ENCODE measurements at regions not wholly inside any gene's neighbourhood (a gene's known extent, or its start where the extent isn't known, plus 50 kb on each side); places are given as distances from the start of the nearest gene placed in this dataset.

GRCh38 chr12:131229426-131230339 lies 276.0 kb downstream of the ADGRD1 start:
- 5% methylated on average over 15 of the region's 17 CpGs for WGBS (ENCODE audit: insufficient coverage, low coverage, missing lambda C conversion rate)
- H3K4me2 ChIP-seq (ENCODE audit: insufficient read depth, low read length), result peak overlapping the region; percentile 76
- FAIRE-seq (peak; percentile 83), ATAC-seq (peak; percentile 85), DNase-seq (ENCODE audit: extremely low read depth in 1 of 4, low spot score in 3 of 4) (peak; percentile 81 to 93 (median 86))
- no peaks in the 10 kb centered on the region for H3K27me3 ChIP-seq (ENCODE audit: control insufficient read depth in 2 of 2, insufficient read depth in 2 of 2, low read length in 2 of 2)
- no peaks in the 10 kb centered on the region for H4K20me1 ChIP-seq (replicated peaks; ENCODE audit: control insufficient read depth, insufficient read depth, low read length)
- H3K4me1 ChIP-seq (replicated peaks in 1 of 2; ENCODE audit: control insufficient read depth in 2 of 2, insufficient read depth in 2 of 2, low read length in 2 of 2), result peaks cover 40 to 55% of the 10 kb centered on the region in 2 experiments
- peak overlapping the region; percentile 72 to 90 for H3K9ac ChIP-seq (ENCODE audit: insufficient read depth in 1 of 2, low read depth in 2 of 2, low read length in 2 of 2)
- H2AFZ ChIP-seq (ENCODE audit: low read depth, low read length), result peak overlapping the region; percentile 85
- H3K9me1 ChIP-seq (ENCODE audit: control insufficient read depth, insufficient read depth, low read length), result no peaks in the 10 kb centered on the region
- peaks cover 6% of the 10 kb centered on the region for H3K9me3 ChIP-seq (replicated peaks; ENCODE audit: control insufficient read depth, insufficient read depth, low read depth, low read length)
- intact Hi-C loops (cut with micrococcal nuclease), result loop anchor here (10.0 kb wide), 2 partner anchors 125 to 225 kb away; no protein-coding TSS in a partner anchor
- H3K27ac ChIP-seq (ENCODE audit: extremely low read depth, low read depth, low read length), result peak overlapping the region; percentile 93
- in situ Hi-C loops (cut with MboI), result no loop called here
- H3K79me2 ChIP-seq (ENCODE audit: control insufficient read depth, insufficient read depth, low read length), result no peaks in the 10 kb centered on the region
- peak overlapping the region; percentile 23 for H3K4me3 ChIP-seq
- ChIA-PET POLR2A (interaction anchor here (0.5 to 2.2 kb wide), 7 partner anchors 10 to 733 kb away, joined by 3 to 14 read pairs (median 3); no protein-coding TSS in a partner anchor), CTCF (ENCODE audit: low intra/inter-chr PET ratio) (no interaction called here)
- H3K36me3 ChIP-seq (ENCODE audit: control insufficient read depth, insufficient read depth, low read length), result no peaks in the 10 kb centered on the region
- BruUV-seq (replicated peaks), result no TSS peak
- TF ChIP-seq SNRNP70 (optimal IDR thresholded peaks at IDR 0.05; ENCODE audit: low read depth, low read length), result no peak
- no peak for TF ChIP-seq NCOA6 (IDR thresholded peaks at IDR 0.05)
- 0 out of 2 replicates have a peak, but pooled peaks have one; percentile 32 for TF ChIP-seq MYNN (IDR thresholded peaks at IDR 0.05)
- TF ChIP-seq MYNN (CRISPR knock-in tag; IDR thresholded peaks at IDR 0.05), result no peak
- TF ChIP-seq ETV1 (tag; conservative IDR thresholded peaks at IDR 0.05; ENCODE audit: low read depth), result peak; percentile 79
- peak; percentile 72 to 86 for TF ChIP-seq FOXK2 (conservative IDR thresholded peaks at IDR 0.05 in 1 of 2, IDR thresholded peaks at IDR 0.05 in 1 of 2; ENCODE audit: low read depth in 2 of 2)
- peak; percentile 83 for TF ChIP-seq CBFA2T2 (conservative IDR thresholded peaks at IDR 0.05)
- peak; percentile 82; the same call in 1 of the 2 replicates for TF ChIP-seq ATF7 (IDR thresholded peaks at IDR 0.05)
- TF ChIP-seq L3MBTL2 (IDR thresholded peaks at IDR 0.05), result peak; percentile 29; the same call in 1 of the 2 replicates
- TF ChIP-seq ATF1 (CRISPR knock-in tag; IDR thresholded peaks at IDR 0.05), result no peak
- peak; percentile 20; the same call in 1 of the 2 replicates for TF ChIP-seq ATF1 (tag; IDR thresholded peaks at IDR 0.05)
- peak; percentile 91 for TF ChIP-seq CBFA2T3 (IDR thresholded peaks at IDR 0.05)
- TF ChIP-seq KLF16 (IDR thresholded peaks at IDR 0.05), result peak; percentile 65; the same call in 1 of the 2 replicates
- TF ChIP-seq ZNF740 (CRISPR knock-in tag; IDR thresholded peaks at IDR 0.05), result no peak
- 0 out of 4 replicates have a peak, but pooled peaks of 1 of the 2 experiments have one; percentile 11 for TF ChIP-seq ZNF740 (tag; IDR thresholded peaks at IDR 0.05)
- TF ChIP-seq GABPA (tag; conservative IDR thresholded peaks at IDR 0.05; ENCODE audit: low read depth), result peak; percentile 84
- TF ChIP-seq NFRKB (IDR thresholded peaks at IDR 0.05; ENCODE audit: low read depth), result peak; percentile 66; the same call in 1 of the 2 replicates
- TF ChIP-seq XRCC5 (IDR thresholded peaks at IDR 0.05; ENCODE audit: low read depth, low read length), result peak; percentile 49
- TF ChIP-seq SMAD1 (IDR thresholded peaks at IDR 0.05; ENCODE audit: low read depth, low read length, partially characterized antibody), result peak; percentile 12
- no peak for TF ChIP-seq CLOCK (CRISPR knock-in tag; IDR thresholded peaks at IDR 0.05; ENCODE audit: borderline replicate concordance)
